ENCODE measurements at regions not wholly inside any gene's neighbourhood (a gene's known extent, or its start where the extent isn't known, plus 50 kb on each side); places are given as distances from the start of the nearest gene placed in this dataset.

GRCh38 chr5:56651893-56652292 lies 163.5 kb upstream of the MAP3K1 start:
- Histone ChIP-seq H3K4me1 (peaks cover 24 to 59% (median 42%) of the 10 kb centered on the region in 10 experiments), H3K4me2 (peak overlapping the region in 7 of 11 experiments; percentile 4 to 90 (median 20); a peak in 6 of 22 replicates), H3K9me3 (replicated peaks in 1 of 11) (peaks cover 12 to 40% (median 24%) of the 10 kb centered on the region in 11 experiments; a peak in 18 of 22 replicates), H3K9ac (no peak overlapping the region), H3K36me3 (no peaks in the 10 kb centered on the region), H3K27me3 (no peaks in the 10 kb centered on the region), H3K27ac (no peak overlapping the region), H4K20me1 (no peaks in the 10 kb centered on the region), H3K4me3 (no peak overlapping the region)
- TF ChIP-seq Cebpa-rat (IDR thresholded peaks at IDR 0.05), result no peak

- Histone ChIP-seq H3K9me3 (replicated peaks in 1 of 11) (peaks cover 9 to 44% (median 21%) of the 10 kb centered on the region in 11 experiments; a peak in 17 of 22 replicates), H3K27me3 (no peaks in the 10 kb centered on the region), H3K4me2 (peak overlapping the region; percentile 70 to 92 (median 87)), H3K36me3 (no peaks in the 10 kb centered on the region), H3K27ac (peak overlapping the region in 6 of 11 experiments; percentile 11 to 61 (median 44); a peak in 10 of 22 replicates), H3K4me3 (no peak overlapping the region), H3K4me1 (peaks cover 25 to 61% (median 42%) of the 10 kb centered on the region in 10 experiments), H4K20me1 (no peaks in the 10 kb centered on the region), H3K9ac (peak overlapping the region in 4 of 11 experiments; percentile 3 to 58 (median 43); a peak in 4 of 22 replicates)
- no peak for TF ChIP-seq Cebpa-rat (IDR thresholded peaks at IDR 0.05)
Observed at GRCh38 chr5:56650386-56650785, 165.0 kb upstream of the MAP3K1 start.

- H4K20me1 ChIP-seq, result no peaks in the 10 kb centered on the region
- H3K4me2 ChIP-seq, result peak overlapping the region; percentile 70 to 92 (median 87)
- no peak for TF ChIP-seq Cebpa-rat (IDR thresholded peaks at IDR 0.05)
- peak overlapping the region in 2 of 10 experiments; percentile 12 to 15; a peak in 3 of 20 replicates for H3K4me3 ChIP-seq
- H3K27me3 ChIP-seq, result no peaks in the 10 kb centered on the region
- peaks cover under 1 to 36% (median 13%) of the 10 kb centered on the region in 11 experiments; a peak in 16 of 22 replicates for H3K9me3 ChIP-seq (replicated peaks in 1 of 11)
- no peaks in the 10 kb centered on the region for H3K36me3 ChIP-seq
- H3K27ac ChIP-seq, result peak overlapping the region in 7 of 11 experiments; percentile 11 to 61 (median 41); a peak in 11 of 22 replicates
- peaks cover 25 to 61% (median 42%) of the 10 kb centered on the region in 10 experiments for H3K4me1 ChIP-seq
- H3K9ac ChIP-seq, result peak overlapping the region in 7 of 11 experiments; percentile 3 to 58 (median 25); a peak in 7 of 22 replicates
Observed at GRCh38 chr5:56649569-56649968, 165.8 kb upstream of the MAP3K1 start.

GRCh38 chr5:56648460-56649034 lies 166.8 kb upstream of the MAP3K1 start:
- peak overlapping the region in 1 of 11 experiments; percentile 5; a peak in 1 of 22 replicates for H3K27ac ChIP-seq
- no peak for TF ChIP-seq Cebpa-rat (IDR thresholded peaks at IDR 0.05)
- peaks cover 23 to 53% (median 35%) of the 10 kb centered on the region in 10 experiments for H3K4me1 ChIP-seq
- H3K4me2 ChIP-seq, result peak overlapping the region in 6 of 11 experiments; percentile 70 to 92 (median 87); a peak in 9 of 22 replicates
- H3K4me3 ChIP-seq, result no peak overlapping the region
- H4K20me1 ChIP-seq, result no peaks in the 10 kb centered on the region
- no peak overlapping the region for H3K9ac ChIP-seq
- H3K9me3 ChIP-seq (replicated peaks in 1 of 11), result peaks cover 0 to 26% (median 9%) of the 10 kb centered on the region in 11 experiments; a peak in 10 of 22 replicates
- no peaks in the 10 kb centered on the region for H3K36me3 ChIP-seq
- H3K27me3 ChIP-seq, result no peaks in the 10 kb centered on the region

GRCh38 chr5:56647099-56647850 lies 168.1 kb upstream of the MAP3K1 start:
- no peaks in the 10 kb centered on the region for H3K36me3 ChIP-seq
- peaks cover 21 to 50% (median 33%) of the 10 kb centered on the region in 10 experiments for H3K4me1 ChIP-seq
- peaks cover 0 to 16% (median 12%) of the 10 kb centered on the region in 11 experiments; a peak in 11 of 22 replicates for H3K9me3 ChIP-seq (replicated peaks in 1 of 11)
- H3K27me3 ChIP-seq, result no peaks in the 10 kb centered on the region
- no peak overlapping the region for H3K4me3 ChIP-seq
- no peak overlapping the region for H3K9ac ChIP-seq
- TF ChIP-seq Cebpa-rat (IDR thresholded peaks at IDR 0.05), result no peak
- peak overlapping the region in 6 of 11 experiments; percentile 5 to 28 (median 16); a peak in 4 of 22 replicates for H3K4me2 ChIP-seq
- H3K27ac ChIP-seq, result no peak overlapping the region; a peak in 1 of 22 replicates
- H4K20me1 ChIP-seq, result no peaks in the 10 kb centered on the region

GRCh38 chr5:56641635-56642260 lies 173.6 kb upstream of the MAP3K1 start:
- Histone ChIP-seq H3K9me3 (replicated peaks in 1 of 11) (peaks cover 0 to 27% (median 12%) of the 10 kb centered on the region in 11 experiments; a peak in 12 of 22 replicates), H4K20me1 (no peaks in the 10 kb centered on the region), H3K36me3 (no peaks in the 10 kb centered on the region), H3K4me2 (peak overlapping the region in 2 of 11 experiments; percentile 73 to 83; a peak in 3 of 22 replicates), H3K4me1 (peaks cover 0 to 50% (median 16%) of the 10 kb centered on the region in 10 experiments; a peak in 17 of 20 replicates), H3K4me3 (no peak overlapping the region), H3K27me3 (no peaks in the 10 kb centered on the region), H3K27ac (no peak overlapping the region), H3K9ac (no peak overlapping the region)
- no peak for TF ChIP-seq Cebpa-rat (IDR thresholded peaks at IDR 0.05)

GRCh38 chr5:56640763-56641406 lies 174.5 kb upstream of the MAP3K1 start:
- H3K36me3 ChIP-seq, result no peaks in the 10 kb centered on the region
- H3K9me3 ChIP-seq (replicated peaks in 1 of 11), result peaks cover 0 to 31% (median 14%) of the 10 kb centered on the region in 11 experiments; a peak in 11 of 22 replicates
- H3K27me3 ChIP-seq, result no peaks in the 10 kb centered on the region
- H3K27ac ChIP-seq, result peak overlapping the region in 3 of 11 experiments; percentile 4 to 66 (median 9); a peak in 3 of 22 replicates
- no peak overlapping the region for H3K9ac ChIP-seq
- no peak overlapping the region for H3K4me3 ChIP-seq
- peak overlapping the region in 10 of 11 experiments; percentile 3 to 83 (median 28); a peak in 15 of 22 replicates for H3K4me2 ChIP-seq
- H3K4me1 ChIP-seq, result peaks cover 0 to 53% (median 16%) of the 10 kb centered on the region in 10 experiments; a peak in 17 of 20 replicates
- no peak for TF ChIP-seq Cebpa-rat (IDR thresholded peaks at IDR 0.05)
- no peaks in the 10 kb centered on the region for H4K20me1 ChIP-seq

GRCh38 chr5:56639476-56639875 lies 175.9 kb upstream of the MAP3K1 start:
- H3K9me3 ChIP-seq (replicated peaks in 1 of 11), result peaks cover 0 to 31% (median 11%) of the 10 kb centered on the region in 11 experiments; a peak in 10 of 22 replicates
- no peak overlapping the region for H3K4me3 ChIP-seq
- no peaks in the 10 kb centered on the region for H4K20me1 ChIP-seq
- no peaks in the 10 kb centered on the region for H3K27me3 ChIP-seq
- no peaks in the 10 kb centered on the region for H3K36me3 ChIP-seq
- H3K4me2 ChIP-seq, result peak overlapping the region in 3 of 11 experiments; percentile 58 to 83 (median 73); a peak in 6 of 22 replicates
- no peak for TF ChIP-seq Cebpa-rat (IDR thresholded peaks at IDR 0.05)
- peak overlapping the region in 3 of 11 experiments; percentile 50 to 66 (median 61); a peak in 5 of 22 replicates for H3K27ac ChIP-seq
- H3K4me1 ChIP-seq, result peaks cover 0 to 53% (median 16%) of the 10 kb centered on the region in 10 experiments; a peak in 17 of 20 replicates
- peak overlapping the region in 1 of 11 experiments; percentile 38; a peak in 1 of 22 replicates for H3K9ac ChIP-seq
